WERI-Rb-1 (cell line): ENCODE measurements at regions not wholly inside any gene's neighbourhood (a gene's known extent, or its start where the extent isn't known, plus 50 kb on each side); places are given as distances from the start of the nearest gene placed in this dataset.

Source experiments
- DNase-seq: peaks from one replicate; pipeline ENCODE4 v3.0.0-alpha.2; 2020
- H3K27ac ChIP-seq: fragments of 250-450 bp; sonication (Bioruptor Pico); 2 replicates; pipeline ENCODE4 v1.5.1; 2020; ENCODE audit warnings: mild to moderate bottlenecking, moderate library complexity
- H3K27me3 ChIP-seq: fragments of 250-450 bp; sonication (Bioruptor Pico); 2 replicates; pipeline ENCODE4 v1.5.1; 2021; ENCODE audit warnings: mild to moderate bottlenecking, low read depth, moderate library complexity; ENCODE audit not compliant: insufficient read depth, severe bottlenecking
- H3K36me3 ChIP-seq: fragments of 250-450 bp; sonication (Bioruptor Pico); 2 replicates; pipeline ENCODE4 v1.5.1; 2020; ENCODE audit warnings: mild to moderate bottlenecking, moderate library complexity
- H3K4me3 ChIP-seq: 2 replicates; pipeline ENCODE4 v1.5.1; 2011; ENCODE audit warnings: low read depth, mild to moderate bottlenecking, control low read depth, low read length
- H3K9me3 ChIP-seq: fragments of 250-450 bp; sonication (Bioruptor Pico); 2 replicates; pipeline ENCODE4 v1.5.1; 2021; ENCODE audit warnings: mild to moderate bottlenecking, moderate library complexity; ENCODE audit not compliant: severe bottlenecking
- TF ChIP-seq, protein P1 (sequence below): IDR thresholded peaks from 2 replicates; pipeline ENCODE4 v1.5.1; 2011; ENCODE audit warnings: low read depth, mild to moderate bottlenecking, control low read depth, inconsistent platforms, low read length

DNA sequence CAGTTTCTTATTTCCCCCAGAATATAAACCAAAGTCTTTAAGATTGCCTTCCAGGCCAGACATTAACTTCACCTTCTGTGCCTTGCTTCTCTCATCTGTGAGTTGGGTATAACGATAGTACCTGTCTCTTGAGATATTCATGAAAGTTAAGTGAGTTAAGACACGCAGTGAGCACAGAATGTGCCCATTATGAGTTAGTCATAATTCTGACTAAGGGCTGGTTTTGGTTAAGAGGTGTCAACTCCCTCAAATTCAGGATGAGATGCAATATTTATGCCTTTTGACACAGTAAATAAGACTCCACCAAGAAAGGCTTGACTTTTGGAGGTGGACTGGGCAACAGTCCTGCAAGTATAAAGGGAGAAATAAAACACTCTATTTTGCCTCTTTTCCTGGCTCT, 528.7 kb upstream of the IGFBP3 start:
- TF ChIP-seq, protein P1, sequence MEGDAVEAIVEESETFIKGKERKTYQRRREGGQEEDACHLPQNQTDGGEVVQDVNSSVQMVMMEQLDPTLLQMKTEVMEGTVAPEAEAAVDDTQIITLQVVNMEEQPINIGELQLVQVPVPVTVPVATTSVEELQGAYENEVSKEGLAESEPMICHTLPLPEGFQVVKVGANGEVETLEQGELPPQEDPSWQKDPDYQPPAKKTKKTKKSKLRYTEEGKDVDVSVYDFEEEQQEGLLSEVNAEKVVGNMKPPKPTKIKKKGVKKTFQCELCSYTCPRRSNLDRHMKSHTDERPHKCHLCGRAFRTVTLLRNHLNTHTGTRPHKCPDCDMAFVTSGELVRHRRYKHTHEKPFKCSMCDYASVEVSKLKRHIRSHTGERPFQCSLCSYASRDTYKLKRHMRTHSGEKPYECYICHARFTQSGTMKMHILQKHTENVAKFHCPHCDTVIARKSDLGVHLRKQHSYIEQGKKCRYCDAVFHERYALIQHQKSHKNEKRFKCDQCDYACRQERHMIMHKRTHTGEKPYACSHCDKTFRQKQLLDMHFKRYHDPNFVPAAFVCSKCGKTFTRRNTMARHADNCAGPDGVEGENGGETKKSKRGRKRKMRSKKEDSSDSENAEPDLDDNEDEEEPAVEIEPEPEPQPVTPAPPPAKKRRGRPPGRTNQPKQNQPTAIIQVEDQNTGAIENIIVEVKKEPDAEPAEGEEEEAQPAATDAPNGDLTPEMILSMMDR = no peak

DNA sequence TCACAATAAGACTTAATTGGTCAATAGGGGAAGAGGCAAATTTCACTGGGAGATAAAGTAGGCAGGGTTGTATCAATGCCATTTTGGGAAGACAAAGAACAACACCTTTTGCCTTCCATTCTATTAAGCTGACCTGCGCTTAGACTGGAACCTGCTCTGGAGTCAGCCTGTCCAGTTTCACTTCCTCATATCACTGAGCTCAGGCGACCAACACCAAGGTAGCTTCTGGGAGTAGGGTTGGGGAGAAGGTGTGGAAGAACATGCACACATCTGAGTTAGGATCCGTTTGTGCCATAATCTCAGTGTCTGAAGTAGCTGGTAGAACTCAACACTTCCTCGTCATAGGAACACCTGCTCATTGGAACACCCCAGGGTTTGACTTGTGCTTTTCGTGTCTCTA, 527.4 kb upstream of the IGFBP3 start:
- TF ChIP-seq, protein P1 = no peak
- H3K4me3 ChIP-seq = no peak overlapping the region
- H3K27me3 ChIP-seq = no peaks in the 10 kb centered on the region
- no peak for DNase-seq
- no peaks in the 10 kb centered on the region for H3K36me3 ChIP-seq
- no peaks in the 10 kb centered on the region for H3K9me3 ChIP-seq
- H3K27ac ChIP-seq = no peak overlapping the region

More for the DNA sequence above, 528.7 kb upstream of the IGFBP3 start:
- Histone ChIP-seq H3K4me3 (no peak overlapping the region), H3K36me3 (no peaks in the 10 kb centered on the region), H3K9me3 (no peaks in the 10 kb centered on the region), H3K27ac (no peak overlapping the region), H3K27me3 (no peaks in the 10 kb centered on the region)
- no peak for DNase-seq

DNA sequence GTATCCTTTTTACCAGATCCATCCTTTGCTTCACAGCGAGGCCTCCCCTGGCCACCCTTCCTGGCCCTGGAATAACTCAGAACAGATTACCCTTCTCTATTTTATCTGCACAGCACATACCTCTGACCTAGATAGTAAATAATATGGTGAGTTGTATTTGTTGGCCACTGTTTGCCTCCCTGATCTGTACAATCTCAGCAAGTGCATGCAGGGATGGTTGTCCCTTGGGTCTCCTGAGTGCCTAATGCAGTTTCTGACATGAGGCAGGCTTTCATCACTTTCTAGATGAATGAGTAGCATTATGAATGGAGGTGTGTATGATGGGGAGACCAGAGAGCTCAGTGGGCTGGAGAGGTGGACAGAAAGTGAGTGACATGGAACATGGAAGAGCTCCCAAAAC, 525.1 kb upstream of the IGFBP3 start:
- TF ChIP-seq, protein P1 = no peak
- no peaks in the 10 kb centered on the region for H3K36me3 ChIP-seq
- H3K9me3 ChIP-seq = peaks cover 3% of the 10 kb centered on the region
- DNase-seq = no peak
- H3K4me3 ChIP-seq = no peak overlapping the region
- H3K27ac ChIP-seq = no peak overlapping the region
- no peaks in the 10 kb centered on the region for H3K27me3 ChIP-seq

DNA sequence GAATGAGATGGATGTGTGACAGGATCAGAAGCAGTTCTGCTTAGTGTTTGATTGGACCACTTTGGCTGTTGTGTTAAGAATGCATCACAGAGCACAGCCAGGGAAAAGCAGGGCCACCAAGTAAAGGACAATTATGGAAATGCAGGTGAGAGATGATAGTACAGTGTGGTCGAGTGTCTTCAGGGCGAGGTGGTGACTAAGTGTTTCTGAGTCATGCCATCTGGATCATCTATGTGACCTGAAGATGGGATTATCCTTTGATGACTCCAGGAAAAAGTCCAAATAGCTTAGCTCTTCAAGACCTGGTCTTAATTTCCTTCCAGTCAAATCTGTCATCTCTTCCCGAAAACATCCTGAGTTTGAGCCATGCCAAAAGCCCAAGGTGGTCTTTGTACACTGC, 523.2 kb upstream of the IGFBP3 start:
- H3K27me3 ChIP-seq = no peaks in the 10 kb centered on the region
- TF ChIP-seq, protein P1 = no peak
- H3K27ac ChIP-seq = no peak overlapping the region
- peaks cover 3% of the 10 kb centered on the region for H3K9me3 ChIP-seq
- H3K4me3 ChIP-seq = no peak overlapping the region
- peak; percentile 19 for DNase-seq
- no peaks in the 10 kb centered on the region for H3K36me3 ChIP-seq

DNA sequence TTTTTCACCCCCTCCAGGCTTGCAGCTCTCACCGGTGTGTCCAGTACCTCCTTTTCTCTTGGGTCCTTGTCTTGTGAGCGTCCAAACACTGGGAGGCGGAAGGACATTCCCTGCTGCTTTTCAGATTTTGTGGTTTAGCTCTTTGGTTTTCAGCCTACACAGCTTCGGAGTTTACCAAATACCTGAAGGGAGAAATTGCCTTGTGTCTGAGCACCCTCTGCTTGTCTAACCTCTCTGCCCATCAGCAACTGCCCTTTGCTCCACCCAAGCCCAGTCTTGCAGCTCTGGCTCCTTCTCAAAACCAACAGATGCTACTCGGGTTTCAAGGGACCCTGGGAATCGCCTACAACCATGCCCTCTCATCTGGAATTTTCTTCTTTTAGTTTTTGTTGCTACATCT, 519.1 kb upstream of the IGFBP3 start:
- peaks cover 3% of the 10 kb centered on the region for H3K9me3 ChIP-seq
- H3K36me3 ChIP-seq = no peaks in the 10 kb centered on the region
- no peak overlapping the region for H3K27ac ChIP-seq
- no peak for DNase-seq
- H3K27me3 ChIP-seq = no peaks in the 10 kb centered on the region
- TF ChIP-seq, protein P1 = no peak
- H3K4me3 ChIP-seq = no peak overlapping the region

DNA sequence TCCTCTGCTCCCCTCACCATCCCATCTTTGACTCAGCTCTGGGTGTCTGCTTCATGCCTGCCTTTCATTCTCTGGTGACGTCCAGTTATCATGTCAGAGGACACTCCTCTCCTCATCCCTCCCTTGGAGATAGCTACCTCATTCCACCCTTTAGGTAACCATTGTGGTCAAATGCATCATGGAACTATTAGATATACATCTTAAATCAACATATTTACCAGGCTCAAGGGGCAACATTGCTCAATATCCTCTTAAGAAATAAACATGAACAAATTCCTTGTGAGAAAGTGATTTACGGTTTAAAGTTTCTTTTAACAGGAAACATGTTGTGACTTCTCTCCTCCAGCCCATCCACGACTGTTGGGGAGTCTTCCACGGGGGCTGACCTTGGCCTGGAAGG, 511.6 kb upstream of the IGFBP3 start:
- DNase-seq = no peak
- Histone ChIP-seq H3K27me3 (no peaks in the 10 kb centered on the region), H3K4me3 (no peak overlapping the region), H3K27ac (no peak overlapping the region), H3K9me3 (no peaks in the 10 kb centered on the region), H3K36me3 (no peaks in the 10 kb centered on the region)
- TF ChIP-seq, protein P1 = no peak
